ENCODE measurements at regions not wholly inside any gene's neighbourhood (a gene's known extent, or its start where the extent isn't known, plus 50 kb on each side); places are given as distances from the start of the nearest gene placed in this dataset.

DNA sequence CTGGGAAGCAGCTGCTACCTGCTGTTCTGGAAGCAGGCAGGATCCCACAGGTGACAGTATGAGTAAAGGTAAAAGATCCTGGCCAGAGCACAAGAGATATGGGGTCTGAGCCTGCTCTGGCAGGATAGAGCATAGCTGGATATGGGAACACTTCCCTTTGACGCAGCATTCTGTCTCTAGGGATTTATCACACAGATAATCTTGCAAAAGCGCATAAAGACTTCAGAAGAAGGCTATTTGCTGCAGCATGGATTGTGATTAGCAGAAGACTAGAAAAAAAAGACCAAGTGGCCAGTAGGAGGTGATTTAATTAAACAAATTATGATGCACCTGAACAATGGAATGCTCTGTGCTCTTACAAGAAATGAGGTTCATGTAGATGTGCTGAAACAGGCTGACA lies 52.4 kb upstream of the PWWP2A start:
- DNase-seq (ENCODE audit: low spot score) = no peak
- H3K27ac Mint-ChIP-seq = no peak overlapping the region
- peaks cover 22% of the 10 kb centered on the region for H3F3A ChIP-seq (ENCODE audit: low read depth)
- H3K9me3 ChIP-seq (ENCODE audit: low read depth) = no peaks in the 10 kb centered on the region
- H3K4me1 ChIP-seq = peaks cover 16% of the 10 kb centered on the region
- H3K36me3 ChIP-seq = no peaks in the 10 kb centered on the region
- H3K27ac ChIP-seq = no peak overlapping the region
- H3K79me2 ChIP-seq (ENCODE audit: low read depth) = no peaks in the 10 kb centered on the region
- no peaks in the 10 kb centered on the region for H3K27me3 ChIP-seq
- H3K9me3 Mint-ChIP-seq = no peaks in the 10 kb centered on the region
- no peak overlapping the region for H3K9ac ChIP-seq
- H2AFZ ChIP-seq (replicated peaks) = peak overlapping the region; percentile 63
- H3K4me3 Mint-ChIP-seq = no peak overlapping the region
- H3K4me3 ChIP-seq = no peak overlapping the region
- H3K4me1 Mint-ChIP-seq = peaks cover 46% of the 10 kb centered on the region
- H3K36me3 Mint-ChIP-seq = peaks cover 2% of the 10 kb centered on the region
- H3K4me2 ChIP-seq = no peak overlapping the region
- TF ChIP-seq EZH2phosphoT487 (IDR thresholded peaks at IDR 0.05) (no peak), EZH2 (IDR thresholded peaks at IDR 0.05) (no peak)
- TF ChIP-seq, protein P1, sequence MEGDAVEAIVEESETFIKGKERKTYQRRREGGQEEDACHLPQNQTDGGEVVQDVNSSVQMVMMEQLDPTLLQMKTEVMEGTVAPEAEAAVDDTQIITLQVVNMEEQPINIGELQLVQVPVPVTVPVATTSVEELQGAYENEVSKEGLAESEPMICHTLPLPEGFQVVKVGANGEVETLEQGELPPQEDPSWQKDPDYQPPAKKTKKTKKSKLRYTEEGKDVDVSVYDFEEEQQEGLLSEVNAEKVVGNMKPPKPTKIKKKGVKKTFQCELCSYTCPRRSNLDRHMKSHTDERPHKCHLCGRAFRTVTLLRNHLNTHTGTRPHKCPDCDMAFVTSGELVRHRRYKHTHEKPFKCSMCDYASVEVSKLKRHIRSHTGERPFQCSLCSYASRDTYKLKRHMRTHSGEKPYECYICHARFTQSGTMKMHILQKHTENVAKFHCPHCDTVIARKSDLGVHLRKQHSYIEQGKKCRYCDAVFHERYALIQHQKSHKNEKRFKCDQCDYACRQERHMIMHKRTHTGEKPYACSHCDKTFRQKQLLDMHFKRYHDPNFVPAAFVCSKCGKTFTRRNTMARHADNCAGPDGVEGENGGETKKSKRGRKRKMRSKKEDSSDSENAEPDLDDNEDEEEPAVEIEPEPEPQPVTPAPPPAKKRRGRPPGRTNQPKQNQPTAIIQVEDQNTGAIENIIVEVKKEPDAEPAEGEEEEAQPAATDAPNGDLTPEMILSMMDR (IDR thresholded peaks at IDR 0.05) = no peak
- H4K20me1 ChIP-seq (ENCODE audit: low read depth) = no peaks in the 10 kb centered on the region
- peaks cover 7% of the 10 kb centered on the region for H3K27me3 Mint-ChIP-seq (ENCODE audit: insufficient read depth, low read depth)

- Histone ChIP-seq H3K4me2 (no peak overlapping the region), H3K36me3 (no peaks in the 10 kb centered on the region), H3K27ac (no peak overlapping the region), H3K27me3 (no peaks in the 10 kb centered on the region), H3K9ac (no peak overlapping the region), H2AFZ (replicated peaks) (no peak overlapping the region), H3K4me3 (no peak overlapping the region), H4K20me1 (ENCODE audit: low read depth) (no peaks in the 10 kb centered on the region), H3F3A (ENCODE audit: low read depth) (peaks cover 31% of the 10 kb centered on the region), H3K9me3 (ENCODE audit: low read depth) (no peaks in the 10 kb centered on the region), H3K79me2 (ENCODE audit: low read depth) (no peaks in the 10 kb centered on the region), H3K4me1 (peaks cover 28% of the 10 kb centered on the region)
- Mint-ChIP-seq H3K27me3 (ENCODE audit: insufficient read depth, low read depth) (peaks cover 10% of the 10 kb centered on the region), H3K9me3 (no peaks in the 10 kb centered on the region), H3K36me3 (peaks cover 2% of the 10 kb centered on the region), H3K4me1 (peaks cover 49% of the 10 kb centered on the region), H3K27ac (no peak overlapping the region), H3K4me3 (peak overlapping the region; percentile 16)
- no peak for DNase-seq (ENCODE audit: low spot score)
- no peak for TF ChIP-seq EZH2 (IDR thresholded peaks at IDR 0.05)
- TF ChIP-seq EZH2phosphoT487 (IDR thresholded peaks at IDR 0.05) = no peak
- TF ChIP-seq, protein P1 (IDR thresholded peaks at IDR 0.05) = no peak
Measured at GRCh38 chr5:160169326-160169725, 50.1 kb upstream of the PWWP2A start.
